DND-41 (cell line): ENCODE measurements at regions not wholly inside any gene's neighbourhood (a gene's known extent, or its start where the extent isn't known, plus 50 kb on each side); places are given as distances from the start of the nearest gene placed in this dataset.

Experiments used
- ATAC-seq: fragments of 200-7000 bp; cut with Tn5 transposase; 3 replicates; pipeline ENCODE4 v1.9.1; 2021; ENCODE audit warnings: low read depth; ENCODE audit not compliant: insufficient read depth
- DNase-seq: peaks from one replicate; pipeline ENCODE4 v3.0.0-alpha.2; 2020
- H2AFZ ChIP-seq: 2 replicates; pipeline ENCODE4 v1.6.0; 2012; ENCODE audit warnings: low read depth, low read length
- H3K27ac ChIP-seq: 2 replicates; pipeline ENCODE4 v1.5.1; 2012; ENCODE audit warnings: low read length, inconsistent platforms
- H3K27me3 ChIP-seq: fragments of 200-600 bp; sonication (generic); 2 replicates; pipeline ENCODE4 v1.6.0; 2012; ENCODE audit warnings: low read length, mild to moderate bottlenecking, inconsistent platforms; ENCODE audit not compliant: insufficient read depth, poor library complexity
- H3K36me3 ChIP-seq: 2 replicates; pipeline ENCODE4 v1.5.1; 2012; ENCODE audit warnings: low read length, inconsistent platforms; ENCODE audit not compliant: insufficient read depth
- H3K4me1 ChIP-seq: 2 replicates; pipeline ENCODE4 v1.5.1; 2012; ENCODE audit warnings: mild to moderate bottlenecking, low read length; ENCODE audit not compliant: insufficient read depth
- H3K4me2 ChIP-seq: 2 replicates; pipeline ENCODE4 v1.6.0; 2012; ENCODE audit warnings: mild to moderate bottlenecking, moderate library complexity, low read length, inconsistent platforms; ENCODE audit not compliant: insufficient read depth
- H3K4me3 ChIP-seq, 2 experiments: fragments of 200-600 bp in 1 of 2; shearing (Covaris generic) in 1 of 2; 2 replicates each; pipeline ENCODE4 v1.5.1; 2012 to 2016; ENCODE audit warnings: inconsistent platforms in 2 of 2, low read length in 2 of 2, mild to moderate bottlenecking in 2 of 2, low read depth in 1 of 2, moderate library complexity in 1 of 2
- H3K79me2 ChIP-seq: 2 replicates; pipeline ENCODE4 v1.6.0; 2012; ENCODE audit warnings: low read length, inconsistent platforms; ENCODE audit not compliant: insufficient read depth
- H3K9ac ChIP-seq: 2 replicates; pipeline ENCODE4 v1.6.0; 2012; ENCODE audit warnings: low read depth, mild to moderate bottlenecking, inconsistent platforms, low read length, moderate library complexity
- H3K9me3 ChIP-seq: 2 replicates; pipeline ENCODE4 v1.5.1; 2012; ENCODE audit warnings: low read length, moderate library complexity, mild to moderate bottlenecking, inconsistent platforms; ENCODE audit not compliant: insufficient read depth, severe bottlenecking
- H4K20me1 ChIP-seq: 2 replicates; pipeline ENCODE4 v1.6.0; 2012; ENCODE audit warnings: low read length; ENCODE audit not compliant: insufficient read depth
- EZH2 ChIP-seq: IDR thresholded peaks from 3 replicates; pipeline ENCODE4 v1.6.1; 2012; ENCODE audit warnings: borderline replicate concordance, low read depth, mild to moderate bottlenecking, moderate library complexity, low read length, inconsistent platforms; ENCODE audit not compliant: severe bottlenecking
- TF ChIP-seq, protein P1 (sequence below): IDR thresholded peaks from 2 replicates; pipeline ENCODE4 v1.5.1; 2012; ENCODE audit warnings: borderline replicate concordance, low read length, moderate library complexity, mild to moderate bottlenecking; ENCODE audit not compliant: poor library complexity, severe bottlenecking; ENCODE audit errors: extremely low read depth

DNA sequence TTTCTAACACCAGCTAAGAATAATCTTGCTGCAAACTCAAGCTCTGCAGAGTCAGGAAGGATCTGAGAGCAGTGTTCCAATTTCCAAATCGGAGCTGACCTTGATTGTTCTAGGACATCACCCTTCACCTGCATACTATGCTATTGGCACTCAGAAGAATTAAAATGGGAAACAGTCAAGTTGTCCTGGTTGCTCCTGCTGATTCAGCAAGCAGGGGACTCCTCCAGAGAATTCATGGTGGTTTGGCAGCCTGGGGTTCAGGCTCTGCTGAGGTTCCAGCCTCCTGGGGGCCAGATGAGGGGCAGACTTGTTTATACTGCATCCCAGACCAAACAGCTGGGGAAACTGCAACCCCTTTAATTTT, 213.7 kb upstream of the ADAMTS9 start:
- Histone ChIP-seq H3K4me2 (no peak overlapping the region), H2AFZ (no peak overlapping the region), H4K20me1 (no peaks in the 10 kb centered on the region), H3K79me2 (no peaks in the 10 kb centered on the region), H3K4me1 (no peaks in the 10 kb centered on the region), H3K9ac (no peak overlapping the region), H3K27me3 (no peaks in the 10 kb centered on the region), H3K9me3 (no peaks in the 10 kb centered on the region), H3K27ac (no peak overlapping the region), H3K4me3 (no peak overlapping the region), H3K36me3 (no peaks in the 10 kb centered on the region)
- ATAC-seq: no peak
- no peak for DNase-seq
- TF ChIP-seq EZH2: no peak
- TF ChIP-seq, protein P1, sequence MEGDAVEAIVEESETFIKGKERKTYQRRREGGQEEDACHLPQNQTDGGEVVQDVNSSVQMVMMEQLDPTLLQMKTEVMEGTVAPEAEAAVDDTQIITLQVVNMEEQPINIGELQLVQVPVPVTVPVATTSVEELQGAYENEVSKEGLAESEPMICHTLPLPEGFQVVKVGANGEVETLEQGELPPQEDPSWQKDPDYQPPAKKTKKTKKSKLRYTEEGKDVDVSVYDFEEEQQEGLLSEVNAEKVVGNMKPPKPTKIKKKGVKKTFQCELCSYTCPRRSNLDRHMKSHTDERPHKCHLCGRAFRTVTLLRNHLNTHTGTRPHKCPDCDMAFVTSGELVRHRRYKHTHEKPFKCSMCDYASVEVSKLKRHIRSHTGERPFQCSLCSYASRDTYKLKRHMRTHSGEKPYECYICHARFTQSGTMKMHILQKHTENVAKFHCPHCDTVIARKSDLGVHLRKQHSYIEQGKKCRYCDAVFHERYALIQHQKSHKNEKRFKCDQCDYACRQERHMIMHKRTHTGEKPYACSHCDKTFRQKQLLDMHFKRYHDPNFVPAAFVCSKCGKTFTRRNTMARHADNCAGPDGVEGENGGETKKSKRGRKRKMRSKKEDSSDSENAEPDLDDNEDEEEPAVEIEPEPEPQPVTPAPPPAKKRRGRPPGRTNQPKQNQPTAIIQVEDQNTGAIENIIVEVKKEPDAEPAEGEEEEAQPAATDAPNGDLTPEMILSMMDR: no peak

DNA sequence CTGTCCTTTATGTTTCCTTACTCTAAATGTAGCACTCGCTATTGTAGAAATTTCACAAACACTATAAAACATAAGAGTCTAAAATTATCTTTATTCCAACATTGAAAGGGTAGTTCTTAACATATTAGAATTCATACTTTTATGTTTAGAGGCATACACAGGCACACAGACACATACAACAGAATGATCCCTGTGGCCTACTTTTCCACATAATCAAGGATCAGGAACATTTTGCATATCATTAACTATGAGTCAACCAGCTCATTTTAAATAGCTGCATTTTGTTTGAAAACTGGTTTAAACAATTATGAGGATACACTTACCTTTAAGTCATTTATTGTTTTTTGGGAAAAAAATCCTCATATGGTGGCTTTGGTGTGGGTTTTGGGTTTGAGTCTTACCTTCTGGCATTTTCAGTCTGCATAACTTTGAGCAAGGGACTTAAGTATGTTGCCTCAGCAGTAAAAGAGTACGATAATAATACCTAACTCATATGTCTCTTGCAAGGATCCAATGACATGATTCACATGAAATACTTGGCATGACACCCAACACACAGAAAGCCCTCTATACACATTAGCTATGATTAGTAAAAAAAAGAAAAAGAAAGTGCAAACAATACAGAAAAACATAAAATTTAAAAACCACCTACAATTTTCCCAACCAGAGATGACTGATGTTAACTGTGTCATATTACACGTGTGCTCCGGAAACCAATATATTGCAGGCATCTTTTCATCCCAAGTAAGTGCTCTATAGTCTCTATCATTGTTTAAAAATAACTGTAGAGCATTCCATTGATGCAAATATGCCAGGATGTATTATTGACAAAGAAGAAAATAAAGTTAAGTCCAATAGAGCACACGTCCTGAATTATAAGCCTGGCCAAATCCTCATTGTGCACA, 213.1 kb upstream of the ADAMTS9 start:
- DNase-seq (no peak), ATAC-seq (no peak)
- no peaks in the 10 kb centered on the region for H3K4me1 ChIP-seq
- no peaks in the 10 kb centered on the region for H4K20me1 ChIP-seq
- no peak overlapping the region for H3K4me2 ChIP-seq
- no peaks in the 10 kb centered on the region for H3K79me2 ChIP-seq
- no peak overlapping the region for H3K4me3 ChIP-seq
- no peaks in the 10 kb centered on the region for H3K36me3 ChIP-seq
- TF ChIP-seq EZH2: no peak
- TF ChIP-seq, protein P1: no peak
- no peaks in the 10 kb centered on the region for H3K9me3 ChIP-seq
- H3K27me3 ChIP-seq: no peaks in the 10 kb centered on the region
- H2AFZ ChIP-seq: no peak overlapping the region
- no peak overlapping the region for H3K27ac ChIP-seq
- H3K9ac ChIP-seq: no peak overlapping the region

DNA sequence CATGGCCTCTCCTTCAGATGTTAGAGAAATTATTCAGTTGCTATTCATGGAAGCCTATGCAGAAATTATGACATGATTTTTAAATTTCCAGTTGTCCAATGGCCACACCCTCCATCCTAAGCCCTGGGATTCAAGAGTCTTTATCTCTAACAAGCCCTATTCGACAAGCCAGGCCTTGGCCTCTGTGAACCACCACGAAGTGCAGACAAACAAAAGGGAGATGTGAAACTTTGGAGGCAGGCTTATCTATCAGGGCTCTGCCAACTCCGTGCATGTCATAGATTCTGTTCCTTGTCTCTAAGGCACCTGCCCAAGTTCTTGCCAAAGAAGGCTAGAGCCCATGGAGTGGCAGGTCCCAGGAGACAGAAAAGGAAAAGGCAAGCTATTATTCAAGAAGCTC, 212.4 kb upstream of the ADAMTS9 start:
- ATAC-seq (no peak), DNase-seq (no peak)
- Histone ChIP-seq H3K27ac (no peak overlapping the region), H3K9ac (no peak overlapping the region), H4K20me1 (no peaks in the 10 kb centered on the region), H3K4me1 (no peaks in the 10 kb centered on the region), H3K36me3 (no peaks in the 10 kb centered on the region), H2AFZ (no peak overlapping the region), H3K4me3 (no peak overlapping the region), H3K27me3 (no peaks in the 10 kb centered on the region), H3K9me3 (no peaks in the 10 kb centered on the region), H3K4me2 (no peak overlapping the region), H3K79me2 (no peaks in the 10 kb centered on the region)
- TF ChIP-seq EZH2: no peak
- TF ChIP-seq, protein P1: no peak
